AG09319 (cell line): ENCODE measurements at regions not wholly inside any gene's neighbourhood (a gene's known extent, or its start where the extent isn't known, plus 50 kb on each side); places are given as distances from the start of the nearest gene placed in this dataset.

Source experiments
- DNase-seq: peaks from one replicate; pipeline ENCODE4 v3.0.0-alpha.2; 2010; ENCODE audit warnings: low read depth; ENCODE audit errors: extremely low read depth
- TF ChIP-seq, protein P1 (sequence below): IDR thresholded peaks from 2 replicates; pipeline ENCODE4 v1.5.1; 2011; ENCODE audit warnings: low read depth, mild to moderate bottlenecking, inconsistent platforms, low read length, moderate library complexity

DNA sequence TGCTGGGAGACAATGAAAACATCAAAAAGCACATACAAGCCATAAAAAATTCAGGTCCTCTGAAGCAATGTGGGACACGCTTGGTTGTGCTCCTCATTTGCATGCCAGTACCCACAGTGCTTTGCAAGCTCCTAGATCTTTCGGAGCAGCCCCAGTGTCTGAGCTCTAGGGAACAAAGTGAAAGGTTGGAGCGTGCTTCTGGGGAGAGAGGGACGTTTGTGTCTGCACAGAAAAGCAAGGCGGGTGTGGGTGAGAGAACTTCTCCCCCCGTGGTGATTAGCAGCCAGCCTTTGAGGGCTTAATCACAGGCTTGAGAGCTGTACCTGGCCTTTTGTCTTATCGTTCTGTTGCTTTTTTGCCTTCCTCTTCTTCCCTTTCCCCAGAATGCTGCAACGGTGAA is 76.7 kb upstream of the HABP2 start:
- no peak for DNase-seq
- TF ChIP-seq, protein P1, sequence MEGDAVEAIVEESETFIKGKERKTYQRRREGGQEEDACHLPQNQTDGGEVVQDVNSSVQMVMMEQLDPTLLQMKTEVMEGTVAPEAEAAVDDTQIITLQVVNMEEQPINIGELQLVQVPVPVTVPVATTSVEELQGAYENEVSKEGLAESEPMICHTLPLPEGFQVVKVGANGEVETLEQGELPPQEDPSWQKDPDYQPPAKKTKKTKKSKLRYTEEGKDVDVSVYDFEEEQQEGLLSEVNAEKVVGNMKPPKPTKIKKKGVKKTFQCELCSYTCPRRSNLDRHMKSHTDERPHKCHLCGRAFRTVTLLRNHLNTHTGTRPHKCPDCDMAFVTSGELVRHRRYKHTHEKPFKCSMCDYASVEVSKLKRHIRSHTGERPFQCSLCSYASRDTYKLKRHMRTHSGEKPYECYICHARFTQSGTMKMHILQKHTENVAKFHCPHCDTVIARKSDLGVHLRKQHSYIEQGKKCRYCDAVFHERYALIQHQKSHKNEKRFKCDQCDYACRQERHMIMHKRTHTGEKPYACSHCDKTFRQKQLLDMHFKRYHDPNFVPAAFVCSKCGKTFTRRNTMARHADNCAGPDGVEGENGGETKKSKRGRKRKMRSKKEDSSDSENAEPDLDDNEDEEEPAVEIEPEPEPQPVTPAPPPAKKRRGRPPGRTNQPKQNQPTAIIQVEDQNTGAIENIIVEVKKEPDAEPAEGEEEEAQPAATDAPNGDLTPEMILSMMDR: no peak

DNA sequence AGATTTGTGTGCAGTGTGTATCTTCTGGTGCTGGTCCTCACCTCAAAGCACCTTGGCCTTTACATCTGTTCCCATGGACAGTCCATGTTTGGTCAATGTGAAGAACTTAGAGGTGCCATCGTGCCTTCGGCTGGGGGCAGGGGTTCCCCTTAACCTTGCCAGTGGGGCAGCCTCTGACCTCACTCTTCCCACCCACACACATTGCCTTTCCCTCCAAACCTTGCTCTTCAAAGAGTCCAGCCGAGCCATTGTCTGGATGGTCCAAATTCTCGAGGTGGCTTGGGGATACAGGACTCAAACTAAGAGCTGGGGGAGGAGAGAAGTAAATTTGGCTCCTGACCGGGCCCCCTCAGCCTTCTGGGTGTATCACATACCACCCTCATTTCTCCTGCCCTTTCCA is 76.2 kb upstream of the HABP2 start:
- DNase-seq: no peak
- TF ChIP-seq, protein P1: no peak

DNA sequence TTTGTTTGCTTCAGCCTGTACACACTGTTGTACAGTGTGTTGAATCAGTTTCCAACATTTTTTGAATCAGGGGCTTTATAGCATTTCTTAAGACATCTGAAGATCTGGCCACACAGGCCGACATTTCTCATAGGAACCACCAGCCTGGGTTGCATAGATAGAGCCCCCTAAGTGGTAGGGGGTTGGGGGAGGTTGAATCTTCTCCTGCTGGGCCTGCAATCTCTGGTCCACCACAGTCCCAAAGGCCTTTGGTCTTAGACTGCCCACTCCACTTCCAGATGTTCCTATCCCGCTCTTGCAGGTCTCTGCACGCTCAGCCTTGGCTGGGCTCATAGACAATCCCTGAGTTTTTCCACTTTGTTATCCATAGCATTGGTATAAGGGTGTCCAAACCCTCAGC is 75.4 kb upstream of the HABP2 start:
- TF ChIP-seq, protein P1: no peak
- no peak for DNase-seq

DNA sequence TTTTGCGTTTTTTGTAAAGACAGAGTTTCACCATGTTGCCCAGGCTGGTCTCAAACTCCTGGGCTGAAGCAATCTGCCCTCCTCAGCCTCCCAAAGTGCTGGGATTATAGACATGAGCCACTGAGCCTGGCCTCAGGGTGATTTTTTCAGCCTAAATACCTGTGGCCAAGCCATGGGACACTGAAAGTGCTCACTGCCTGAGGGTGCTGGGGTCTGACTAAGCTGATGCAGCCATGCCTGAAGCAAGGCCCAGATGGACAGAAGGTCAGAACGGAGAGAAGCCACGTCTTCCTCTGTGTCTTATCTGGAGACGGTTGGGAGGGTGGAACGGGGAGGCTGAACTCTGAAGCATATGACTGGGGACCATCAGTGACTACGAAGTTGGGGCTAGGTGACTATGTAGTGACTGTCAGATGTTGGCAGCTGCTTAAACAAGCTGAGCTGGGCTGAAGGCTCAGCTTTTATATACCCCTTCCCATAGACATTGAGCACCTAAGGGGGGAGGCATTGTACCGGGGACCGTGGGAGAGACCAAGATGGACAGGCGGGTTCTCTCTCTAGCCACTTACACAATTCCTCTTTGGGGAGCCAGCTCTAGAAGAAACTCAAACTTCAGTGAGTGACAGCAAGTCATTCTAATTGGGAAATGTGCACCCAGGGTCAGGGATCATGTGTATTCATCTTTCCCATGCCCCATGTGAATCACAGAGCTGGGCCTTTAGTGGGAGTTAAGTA is 73.3 kb upstream of the HABP2 start:
- DNase-seq: no peak
- TF ChIP-seq, protein P1: no peak

DNA sequence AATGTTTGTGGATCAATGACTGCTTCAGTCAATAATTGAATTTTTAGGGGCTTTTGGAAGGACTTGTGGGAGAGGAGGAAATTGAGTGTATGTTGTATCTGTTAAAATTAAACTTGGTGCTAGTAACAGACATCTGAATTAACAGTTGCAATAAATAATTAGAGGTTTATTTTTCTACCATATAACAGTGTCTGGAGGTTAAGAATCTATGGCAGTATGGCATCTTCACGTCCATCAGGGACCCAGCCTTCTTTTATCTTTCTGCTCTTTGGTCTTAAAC is 72.8 kb upstream of the HABP2 start:
- TF ChIP-seq, protein P1: no peak
- no peak for DNase-seq

DNA sequence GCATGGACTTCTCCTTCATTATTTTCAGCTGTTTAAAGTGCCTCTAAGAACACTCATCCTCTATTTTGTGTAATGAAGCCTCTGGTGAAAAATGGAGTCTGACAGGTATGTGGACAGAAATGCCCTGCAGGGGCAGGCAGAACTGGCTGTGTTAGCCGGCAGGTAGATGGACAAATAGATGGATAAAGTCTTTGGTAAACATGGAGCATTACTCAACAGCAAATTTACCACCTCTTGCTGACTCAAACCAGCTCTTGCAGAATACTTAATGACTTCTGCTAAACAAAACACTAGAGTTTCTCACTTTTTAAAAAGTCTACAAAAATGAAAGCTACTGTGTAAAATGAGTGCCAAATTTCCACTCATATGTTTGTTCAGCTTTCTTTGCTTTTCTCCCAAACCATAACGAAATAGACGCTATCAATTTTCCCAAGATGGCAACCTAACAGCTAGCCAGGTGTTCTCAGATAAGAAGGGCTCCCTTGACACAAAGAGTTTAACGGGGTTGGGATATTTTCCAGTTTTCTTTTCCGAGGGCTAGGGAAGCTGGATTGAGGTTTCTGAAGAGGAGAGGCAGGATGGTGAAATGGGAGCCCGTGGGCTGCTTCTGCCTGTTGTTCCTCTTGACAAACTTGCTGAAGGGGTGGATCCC is 71.9 kb upstream of the HABP2 start:
- TF ChIP-seq, protein P1: no peak
- no peak for DNase-seq

DNA sequence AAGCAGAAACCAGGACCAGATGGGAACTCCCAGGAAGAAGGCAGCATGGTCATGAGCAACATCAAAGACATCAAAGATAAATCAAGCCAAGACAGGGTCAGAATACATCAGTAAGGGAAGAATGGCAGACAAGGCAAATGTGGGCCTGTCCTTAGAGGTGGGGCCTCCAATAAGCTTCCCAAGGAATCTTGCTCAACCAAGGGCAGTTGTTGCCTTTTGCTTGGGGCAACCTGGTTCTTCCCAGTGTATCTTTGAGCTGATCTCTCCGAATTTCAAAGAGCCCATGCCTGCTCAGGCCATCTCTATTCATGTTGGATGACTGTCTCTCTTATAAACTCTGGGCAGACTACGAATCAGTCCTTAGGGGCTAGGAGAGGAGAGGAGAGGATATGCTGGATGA is 68.4 kb upstream of the HABP2 start:
- TF ChIP-seq, protein P1: no peak
- no peak for DNase-seq
